ENCODE measurements at regions not wholly inside any gene's neighbourhood (a gene's known extent, or its start where the extent isn't known, plus 50 kb on each side); places are given as distances from the start of the nearest gene placed in this dataset.

DNA sequence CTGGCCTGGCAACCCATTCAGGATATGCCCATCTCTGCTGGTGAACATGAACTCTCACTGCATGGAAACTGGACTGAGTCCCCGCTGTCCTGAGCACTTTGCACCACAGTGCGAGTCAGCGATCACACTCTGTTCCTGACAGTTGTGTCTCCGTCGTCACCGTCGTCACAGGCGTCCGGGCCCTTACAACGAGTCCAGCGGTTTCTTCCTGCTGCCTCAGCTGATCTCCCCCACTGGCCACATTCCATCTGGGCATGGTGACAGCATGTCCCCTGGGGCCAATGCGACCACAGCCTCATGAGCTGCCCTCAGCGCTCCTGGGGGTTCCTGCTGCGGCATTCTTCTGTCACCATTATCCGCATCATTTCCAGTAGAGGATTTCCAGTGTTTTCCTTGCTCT lies 76.8 kb upstream of the KLF6 start:
- no peak for TF ChIP-seq POLR2A (IDR thresholded peaks at IDR 0.05)
- TF ChIP-seq, protein P1, sequence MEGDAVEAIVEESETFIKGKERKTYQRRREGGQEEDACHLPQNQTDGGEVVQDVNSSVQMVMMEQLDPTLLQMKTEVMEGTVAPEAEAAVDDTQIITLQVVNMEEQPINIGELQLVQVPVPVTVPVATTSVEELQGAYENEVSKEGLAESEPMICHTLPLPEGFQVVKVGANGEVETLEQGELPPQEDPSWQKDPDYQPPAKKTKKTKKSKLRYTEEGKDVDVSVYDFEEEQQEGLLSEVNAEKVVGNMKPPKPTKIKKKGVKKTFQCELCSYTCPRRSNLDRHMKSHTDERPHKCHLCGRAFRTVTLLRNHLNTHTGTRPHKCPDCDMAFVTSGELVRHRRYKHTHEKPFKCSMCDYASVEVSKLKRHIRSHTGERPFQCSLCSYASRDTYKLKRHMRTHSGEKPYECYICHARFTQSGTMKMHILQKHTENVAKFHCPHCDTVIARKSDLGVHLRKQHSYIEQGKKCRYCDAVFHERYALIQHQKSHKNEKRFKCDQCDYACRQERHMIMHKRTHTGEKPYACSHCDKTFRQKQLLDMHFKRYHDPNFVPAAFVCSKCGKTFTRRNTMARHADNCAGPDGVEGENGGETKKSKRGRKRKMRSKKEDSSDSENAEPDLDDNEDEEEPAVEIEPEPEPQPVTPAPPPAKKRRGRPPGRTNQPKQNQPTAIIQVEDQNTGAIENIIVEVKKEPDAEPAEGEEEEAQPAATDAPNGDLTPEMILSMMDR (IDR thresholded peaks at IDR 0.05), result no peak

Measured in thyroid gland (tissue), 4 donors.